ENCODE measurements at regions not wholly inside any gene's neighbourhood (a gene's known extent, or its start where the extent isn't known, plus 50 kb on each side); places are given as distances from the start of the nearest gene placed in this dataset.

GRCh38 chr4:156176896-156177295 lies 223.2 kb upstream of the CTSO start:
- no peak for ATAC-seq
- CTCF ChIA-PET: no interaction called here

GRCh38 chr4:156173937-156174336 lies 220.3 kb upstream of the CTSO start:
- DNase-seq (ENCODE audit: low read depth in 1 of 2, low spot score in 1 of 2) (no peak), FAIRE-seq (no peak), ATAC-seq (no peak)
- ChIA-PET CTCF (no interaction called here), POLR2A (no interaction called here)
- Histone ChIP-seq H3K27ac (no peak overlapping the region), H3K4me2 (no peak overlapping the region), H3K9me3 (no peaks in the 10 kb centered on the region), H3K4me1 (no peaks in the 10 kb centered on the region), H3K4me3 (no peak overlapping the region)
- no peak for TF ChIP-seq RFX5 (IDR thresholded peaks at IDR 0.05)
- no peak for TF ChIP-seq E2F6 (IDR thresholded peaks at IDR 0.05; ENCODE audit: borderline replicate concordance, low read depth)
- TF ChIP-seq HMGXB4 (CRISPR knock-in tag; IDR thresholded peaks at IDR 0.05; ENCODE audit: borderline replicate concordance): no peak
- TF ChIP-seq RAD21 (conservative IDR thresholded peaks at IDR 0.05 in 1 of 2, IDR thresholded peaks at IDR 0.05 in 1 of 2): no peak
- TF ChIP-seq NR3C1 (IDR thresholded peaks at IDR 0.05): no peak
- 82% methylated on average over 1 of the region's 1 CpG for WGBS (ENCODE audit: missing lambda C conversion rate)

More at GRCh38 chr4:156176896-156177295, 223.2 kb upstream of the CTSO start:
- Histone ChIP-seq H3K27ac (no peak overlapping the region), H3K9me3 (no peaks in the 10 kb centered on the region), H3K4me3 (no peak overlapping the region), H3K4me1 (no peaks in the 10 kb centered on the region), H3K4me2 (no peak overlapping the region)
- FAIRE-seq: no peak
- no peak for DNase-seq (ENCODE audit: low read depth in 1 of 2, low spot score in 1 of 2)
- WGBS (ENCODE audit: missing lambda C conversion rate): 65% methylated on average over 3 of the region's 3 CpGs
- POLR2A ChIA-PET: no interaction called here
- TF ChIP-seq EHF (CRISPR knock-in tag; IDR thresholded peaks at IDR 0.05): no peak
- no peak for TF ChIP-seq RARB (CRISPR knock-in tag; IDR thresholded peaks at IDR 0.05)
- TF ChIP-seq TP53 (CRISPR knock-in tag; IDR thresholded peaks at IDR 0.05): no peak
- TF ChIP-seq ZC3H11A (IDR thresholded peaks at IDR 0.05): no peak
- no peak for TF ChIP-seq HDAC2 (IDR thresholded peaks at IDR 0.05)
- no peak for TF ChIP-seq GATA3 (IDR thresholded peaks at IDR 0.05; ENCODE audit: borderline replicate concordance)
- TF ChIP-seq CEBPB (IDR thresholded peaks at IDR 0.05): no peak
- no peak for TF ChIP-seq USF2 (IDR thresholded peaks at IDR 0.05)
- no peak for TF ChIP-seq RAD21 (conservative IDR thresholded peaks at IDR 0.05 in 1 of 2, IDR thresholded peaks at IDR 0.05 in 1 of 2)
- no peak for TF ChIP-seq HMGXB4 (CRISPR knock-in tag; IDR thresholded peaks at IDR 0.05; ENCODE audit: borderline replicate concordance)
- TF ChIP-seq TFCP2L1 (CRISPR knock-in tag; IDR thresholded peaks at IDR 0.05): no peak
- no peak for TF ChIP-seq BHLHE40 (IDR thresholded peaks at IDR 0.05; ENCODE audit: low read depth, low read length)
- TF ChIP-seq NPAS2 (CRISPR knock-in tag; IDR thresholded peaks at IDR 0.05; ENCODE audit: borderline replicate concordance): no peak
- no peak for TF ChIP-seq JUNB (IDR thresholded peaks at IDR 0.05)
- TF ChIP-seq MAX (IDR thresholded peaks at IDR 0.05): no peak
- no peak for TF ChIP-seq ESRRA (IDR thresholded peaks at IDR 0.05; ENCODE audit: borderline replicate concordance, low read length)
- TF ChIP-seq SMC3 (IDR thresholded peaks at IDR 0.05): no peak

- Histone ChIP-seq H3K4me2 (no peak overlapping the region), H3K9me3 (no peaks in the 10 kb centered on the region), H3K27ac (no peak overlapping the region), H3K4me3 (no peak overlapping the region), H3K4me1 (no peaks in the 10 kb centered on the region)
- no peak for ATAC-seq
- FAIRE-seq: no peak
- no peak for TF ChIP-seq HOXA7 (CRISPR knock-in tag; IDR thresholded peaks at IDR 0.05)
- no peak for TF ChIP-seq JUNB (IDR thresholded peaks at IDR 0.05)
- TF ChIP-seq CEBPB (IDR thresholded peaks at IDR 0.05): no peak
- TF ChIP-seq NFE2L2 (conservative IDR thresholded peaks at IDR 0.05; ENCODE audit: low read length): no peak
- no peak for TF ChIP-seq HOXB13 (CRISPR knock-in tag; IDR thresholded peaks at IDR 0.05; ENCODE audit: low read depth)
- no peak for TF ChIP-seq BHLHE40 (IDR thresholded peaks at IDR 0.05; ENCODE audit: low read depth, low read length)
- TF ChIP-seq KDM1A (IDR thresholded peaks at IDR 0.05; ENCODE audit: low read depth): no peak
- no peak for TF ChIP-seq BCL3 (IDR thresholded peaks at IDR 0.05)
- no peak for DNase-seq (ENCODE audit: low read depth in 1 of 2, low spot score in 1 of 2)
- POLR2A ChIA-PET: no interaction called here
- CTCF ChIA-PET: no interaction called here
These were observed 219.8 kb upstream of the CTSO start for GRCh38 chr4:156173486-156173885.

All from A549 (cell line).